ENCODE measurements at regions not wholly inside any gene's neighbourhood (a gene's known extent, or its start where the extent isn't known, plus 50 kb on each side); places are given as distances from the start of the nearest gene placed in this dataset.

- no TSS peak for BruUV-seq (replicated peaks)
- Histone ChIP-seq H3F3A (ENCODE audit: insufficient read depth, low read depth) (no peaks in the 10 kb centered on the region), H3K27ac (no peak overlapping the region), H3K27me3 (ENCODE audit: insufficient read depth, low read depth) (no peaks in the 10 kb centered on the region), H2AFZ (no peak overlapping the region), H3K9me2 (ENCODE audit: insufficient read depth) (no peaks in the 10 kb centered on the region), H3K9me3 (ENCODE audit: insufficient read depth, low read depth) (no peaks in the 10 kb centered on the region), H3K79me2 (ENCODE audit: low read depth) (no peaks in the 10 kb centered on the region), H3K4me2 (no peak overlapping the region), H4K20me1 (ENCODE audit: insufficient read depth) (no peaks in the 10 kb centered on the region), H3K36me3 (ENCODE audit: low read depth) (no peaks in the 10 kb centered on the region), H3K4me3 (no peak overlapping the region), H3K4me1 (replicated peaks; ENCODE audit: insufficient read depth) (no peaks in the 10 kb centered on the region)
- no peak for TF ChIP-seq CTCF (conservative IDR thresholded peaks at IDR 0.05)
- TF ChIP-seq EZH2 (IDR thresholded peaks at IDR 0.05; ENCODE audit: low read depth) = no peak
- ChIA-PET POLR2A (ENCODE audit: unreplicated experiment) (no interaction called here), CTCF (no interaction called here)
- DNase-seq = no peak
- intact Hi-C loops (cut with micrococcal nuclease; ENCODE audit: unreplicated experiment) = no loop called here
Observed at GRCh38 chr2:199128476-199129229, 329.1 kb downstream of the SATB2 start.

- ChIA-PET POLR2A (ENCODE audit: unreplicated experiment) (no interaction called here), CTCF (interaction anchor here (0.7 kb wide), 1 partner anchor 30 kb away, joined by 3 read pairs; no protein-coding TSS in a partner anchor)
- intact Hi-C loops (cut with micrococcal nuclease; ENCODE audit: unreplicated experiment) = no loop called here
- Histone ChIP-seq H3K9me3 (ENCODE audit: insufficient read depth, low read depth) (no peaks in the 10 kb centered on the region), H4K20me1 (ENCODE audit: insufficient read depth) (no peaks in the 10 kb centered on the region), H3K9me2 (ENCODE audit: insufficient read depth) (no peaks in the 10 kb centered on the region), H3K4me2 (no peak overlapping the region), H2AFZ (no peak overlapping the region), H3K27me3 (ENCODE audit: insufficient read depth, low read depth) (no peaks in the 10 kb centered on the region), H3K79me2 (ENCODE audit: low read depth) (no peaks in the 10 kb centered on the region), H3K36me3 (ENCODE audit: low read depth) (no peaks in the 10 kb centered on the region), H3F3A (ENCODE audit: insufficient read depth, low read depth) (no peaks in the 10 kb centered on the region), H3K4me1 (replicated peaks; ENCODE audit: insufficient read depth) (no peaks in the 10 kb centered on the region), H3K27ac (no peak overlapping the region), H3K4me3 (no peak overlapping the region)
- DNase-seq = no peak
- TF ChIP-seq CTCF (conservative IDR thresholded peaks at IDR 0.05) (no peak), EZH2 (IDR thresholded peaks at IDR 0.05; ENCODE audit: low read depth) (no peak)
- no TSS peak for BruUV-seq (replicated peaks)
Observed at GRCh38 chr2:199119796-199120195, 337.9 kb downstream of the SATB2 start.

- H3K4me3 ChIP-seq = no peak overlapping the region
- no peaks in the 10 kb centered on the region for H3F3A ChIP-seq (ENCODE audit: insufficient read depth, low read depth)
- no peak for DNase-seq
- no peak overlapping the region for H3K27ac ChIP-seq
- H3K9me3 ChIP-seq (ENCODE audit: insufficient read depth, low read depth) = no peaks in the 10 kb centered on the region
- ChIA-PET POLR2A (ENCODE audit: unreplicated experiment) (no interaction called here), CTCF (no interaction called here)
- no peaks in the 10 kb centered on the region for H4K20me1 ChIP-seq (ENCODE audit: insufficient read depth)
- no peaks in the 10 kb centered on the region for H3K9me2 ChIP-seq (ENCODE audit: insufficient read depth)
- intact Hi-C loops (cut with micrococcal nuclease; ENCODE audit: unreplicated experiment) = no loop called here
- no peak overlapping the region for H2AFZ ChIP-seq
- H3K79me2 ChIP-seq (ENCODE audit: low read depth) = no peaks in the 10 kb centered on the region
- H3K4me1 ChIP-seq (replicated peaks; ENCODE audit: insufficient read depth) = no peaks in the 10 kb centered on the region
- H3K36me3 ChIP-seq (ENCODE audit: low read depth) = no peaks in the 10 kb centered on the region
- TF ChIP-seq CTCF (conservative IDR thresholded peaks at IDR 0.05) = no peak
- no peak for TF ChIP-seq EZH2 (IDR thresholded peaks at IDR 0.05; ENCODE audit: low read depth)
- no peaks in the 10 kb centered on the region for H3K27me3 ChIP-seq (ENCODE audit: insufficient read depth, low read depth)
- BruUV-seq (replicated peaks) = no TSS peak
- no peak overlapping the region for H3K4me2 ChIP-seq
Observed at GRCh38 chr2:199118673-199119112, 339.0 kb downstream of the SATB2 start.

All from PC-9 (cell line).